H1 (cell line): ENCODE measurements at regions not wholly inside any gene's neighbourhood (a gene's known extent, or its start where the extent isn't known, plus 50 kb on each side); places are given as distances from the start of the nearest gene placed in this dataset.

Source experiments
- CTCF ChIA-PET: fragments of 300-600 bp; sonication (Branson Sonifier 250); formaldehyde crosslinking; loops from one replicate; lab custom pipeline; 2021; ENCODE audit not compliant: partially characterized antibody; lab: Charles Lee
- POLR2A ChIA-PET: fragments of 300-600 bp; sonication (Branson Sonifier 250); formaldehyde crosslinking; loops from one replicate; lab custom pipeline; 2021; ENCODE audit warnings: inconsistent platforms; ENCODE audit not compliant: partially characterized antibody; lab: Charles Lee
- DNase-seq, 2 experiments: peaks; one replicate each; pipeline versions ENCODE4 v3.0.0 to v3.0.0-alpha.2; 2010 to 2022; ENCODE audit warnings: low spot score in 2 of 2, low read depth in 1 of 2, mixed read lengths in 1 of 2
- FAIRE-seq: peaks from 2 replicates; lab custom pipeline; 2011; peaks lifted over from hg19 to GRCh38; lab: Jason Lieb, UNC
- H2AFZ ChIP-seq: 2 replicates; pipeline ENCODE4 v1.8.1; 2012; ENCODE audit warnings: low read length, inconsistent platforms
- H2AK5ac ChIP-seq: 2 replicates; pipeline ENCODE4 v1.6.1; 2013; ENCODE audit warnings: low read depth, low read length
- H2BK120ac ChIP-seq: replicated peaks from 2 replicates; pipeline ENCODE3; 2013; ENCODE audit warnings: low read depth, low read length, inconsistent platforms
- H2BK12ac ChIP-seq: 2 replicates; pipeline ENCODE4 v1.6.1; 2013; ENCODE audit warnings: low read depth, low read length
- H2BK15ac ChIP-seq: 2 replicates; pipeline ENCODE4 v1.6.1; 2013; ENCODE audit warnings: low read length
- H2BK20ac ChIP-seq: 2 replicates; pipeline ENCODE4 v1.6.1; 2013; ENCODE audit warnings: low read length
- H2BK5ac ChIP-seq: 2 replicates; pipeline ENCODE4 v1.6.1; 2013; ENCODE audit warnings: low read depth, low read length
- H3K14ac ChIP-seq: 2 replicates; pipeline ENCODE4 v1.6.1; 2013; ENCODE audit warnings: inconsistent platforms; ENCODE audit not compliant: insufficient read length
- H3K18ac ChIP-seq: 2 replicates; pipeline ENCODE4 v1.6.1; 2013; ENCODE audit warnings: low read length; ENCODE audit errors: extremely low read depth
- H3K23ac ChIP-seq: 2 replicates; pipeline ENCODE4 v1.6.1; 2013; ENCODE audit warnings: inconsistent platforms; ENCODE audit not compliant: insufficient read length
- H3K23me2 ChIP-seq: 2 replicates; pipeline ENCODE4 v1.6.1; 2013; ENCODE audit warnings: low read depth, low read length
- H3K27ac ChIP-seq: 2 replicates; pipeline ENCODE4 v1.6.1; 2011; ENCODE audit warnings: low read depth, low read length, inconsistent platforms
- H3K27me3 ChIP-seq, 4 experiments: replicated peaks in 1 of 4; 1 replicate in 1 of 4; 2 replicates in 3 of 4; pipeline versions ENCODE4 v1.6.1 to v1.8.1; 2011 to 2013; ENCODE audit warnings: low read length in 3 of 4, mild to moderate bottlenecking in 3 of 4, inconsistent platforms in 2 of 4, mixed read lengths in 2 of 4, moderate library complexity in 1 of 4; ENCODE audit not compliant: control insufficient read depth in 3 of 4, insufficient read depth in 3 of 4; ENCODE audit errors: extremely low read depth in 1 of 4
- H3K36me3 ChIP-seq, 4 experiments: 2 replicates each; pipeline versions ENCODE4 v1.6.1 to v1.8.1; 2011 to 2013; ENCODE audit warnings: mild to moderate bottlenecking in 4 of 4, low read length in 3 of 4, moderate library complexity in 2 of 4, control low read depth in 1 of 4, inconsistent platforms in 1 of 4; ENCODE audit not compliant: insufficient read depth in 4 of 4, control insufficient read depth in 2 of 4
- H3K4ac ChIP-seq: replicated peaks from 2 replicates; pipeline ENCODE3; 2013; ENCODE audit warnings: low read length, low read depth, mixed read lengths, inconsistent platforms; ENCODE audit not compliant: insufficient read length
- H3K4me1 ChIP-seq, 4 experiments: replicated peaks in 1 of 4; 1 replicate in 1 of 4; 2 replicates in 3 of 4; pipeline versions ENCODE4 v1.6.1 to v1.8.1; 2011 to 2013; ENCODE audit warnings: low read length in 3 of 4, inconsistent platforms in 2 of 4, mixed read lengths in 1 of 4; ENCODE audit not compliant: insufficient read depth in 4 of 4, control insufficient read depth in 3 of 4
- H3K4me2 ChIP-seq, 2 experiments: 2 replicates each; pipeline versions ENCODE4 v1.6.1 to v1.8.1; 2011 to 2013; ENCODE audit warnings: low read depth in 2 of 2, low read length in 2 of 2, control low read depth in 1 of 2, inconsistent platforms in 1 of 2, mild to moderate bottlenecking in 1 of 2; ENCODE audit not compliant: insufficient read depth in 1 of 2
- H3K4me3 ChIP-seq, 4 experiments: fragments of 200-600, 300-600 bp in 1 of 4; sonication (generic), shearing (Covaris generic), sonication (Bioruptor Twin) in 1 of 4; 2 replicates each; pipeline versions ENCODE4 v1.5.1 to v1.8.1; 2011 to 2016; ENCODE audit warnings: low read length in 4 of 4, low read depth in 3 of 4, control low read depth in 2 of 4, inconsistent platforms in 2 of 4, mild to moderate bottlenecking in 2 of 4, mixed read lengths in 1 of 4, moderate library complexity in 1 of 4; ENCODE audit not compliant: insufficient read depth in 2 of 4; ENCODE audit errors: extremely low read depth in 1 of 4
- H3K56ac ChIP-seq: replicated peaks from 2 replicates; pipeline ENCODE3; 2013; ENCODE audit warnings: low read depth, mild to moderate bottlenecking, mixed read lengths, low read length, inconsistent platforms; ENCODE audit not compliant: insufficient read length
- H3K79me1 ChIP-seq: 2 replicates; pipeline ENCODE4 v1.6.1; 2013; ENCODE audit warnings: low read depth, low read length, control low read depth
- H3K79me2 ChIP-seq, 2 experiments: 2 replicates each; pipeline versions ENCODE4 v1.6.1 to v1.8.1; 2012 to 2013; ENCODE audit warnings: low read length in 2 of 2, mild to moderate bottlenecking in 2 of 2, inconsistent platforms in 1 of 2; ENCODE audit not compliant: insufficient read depth in 2 of 2, control insufficient read depth in 1 of 2
- H3K9ac ChIP-seq, 4 experiments: replicated peaks in 1 of 4; 1 replicate in 1 of 4; 2 replicates in 3 of 4; pipeline versions ENCODE4 v1.6.1 to v1.8.1; 2011 to 2013; ENCODE audit warnings: low read depth in 3 of 4, low read length in 3 of 4, control low read depth in 2 of 4, mild to moderate bottlenecking in 2 of 4, moderate library complexity in 2 of 4, inconsistent platforms in 1 of 4; ENCODE audit errors: extremely low read depth in 1 of 4
- H3K9me3 ChIP-seq, 2 experiments: 2 replicates each; pipeline versions ENCODE4 v1.6.1 to v1.8.1; 2012 to 2013; ENCODE audit warnings: mild to moderate bottlenecking in 2 of 2, moderate library complexity in 2 of 2, control low read depth in 1 of 2, inconsistent platforms in 1 of 2, low read depth in 1 of 2, low read length in 1 of 2, mixed read lengths in 1 of 2; ENCODE audit not compliant: insufficient read depth in 2 of 2
- H4K20me1 ChIP-seq, 2 experiments: replicated peaks in 1 of 2; 2 replicates each; pipeline versions ENCODE3 to v1.8.1; 2011 to 2013; ENCODE audit warnings: inconsistent platforms in 2 of 2, low read length in 2 of 2, mild to moderate bottlenecking in 1 of 2; ENCODE audit not compliant: insufficient read depth in 2 of 2, control insufficient read depth in 1 of 2
- H4K5ac ChIP-seq: 2 replicates; pipeline ENCODE4 v1.6.1; 2013; ENCODE audit warnings: low read length, low read depth, mixed read lengths, inconsistent platforms; ENCODE audit not compliant: insufficient read length
- H4K8ac ChIP-seq: 2 replicates; pipeline ENCODE4 v1.8.0; 2013; ENCODE audit warnings: mild to moderate bottlenecking, moderate library complexity, low read length, inconsistent platforms; ENCODE audit not compliant: insufficient read depth; ENCODE audit errors: extremely low read depth
- H4K91ac ChIP-seq: replicated peaks from 2 replicates; pipeline ENCODE3; 2013; ENCODE audit warnings: low read length, mixed read lengths, inconsistent platforms; ENCODE audit not compliant: insufficient read length
- BACH1 ChIP-seq: IDR thresholded peaks from 2 replicates; pipeline ENCODE4 v1.6.1; 2012; ENCODE audit warnings: low read length, improper control_type of control experiment
- CBX8 ChIP-seq: fragments of 300-800, 300-1000 bp; sonication (generic); IDR thresholded peaks from 2 replicates; pipeline ENCODE4 v1.7.1; 2016; ENCODE audit warnings: low read depth, low read length, borderline replicate concordance
- EP300 ChIP-seq, 2 experiments: IDR thresholded peaks; 1 replicate in 1 of 2; 2 replicates in 1 of 2; pipeline ENCODE4 v1.6.1; 2011 to 2012; ENCODE audit warnings: low read depth in 2 of 2, low read length in 2 of 2, mild to moderate bottlenecking in 2 of 2, borderline replicate concordance in 1 of 2, inconsistent platforms in 1 of 2, moderate library complexity in 1 of 2
- JUND ChIP-seq: IDR thresholded peaks from 2 replicates; pipeline ENCODE4 v1.6.1; 2011; ENCODE audit warnings: mild to moderate bottlenecking, improper control_type of control experiment, low read length
- KDM5A ChIP-seq: fragments of 200-600 bp; IDR thresholded peaks from 2 replicates; pipeline ENCODE4 v1.7.1; 2012; ENCODE audit warnings: mild to moderate bottlenecking, low read length, inconsistent platforms, mixed read lengths
- NRF1 ChIP-seq: IDR thresholded peaks from 2 replicates; pipeline ENCODE4 v1.6.1; 2011; ENCODE audit warnings: mild to moderate bottlenecking, low read depth, low read length, improper control_type of control experiment
- POLR2A ChIP-seq, 2 experiments: IDR thresholded peaks; 1 replicate in 1 of 2; 2 replicates in 1 of 2; pipeline ENCODE4 v1.6.1; 2011; ENCODE audit warnings: low read depth in 2 of 2, low read length in 2 of 2, mild to moderate bottlenecking in 2 of 2; ENCODE audit errors: control extremely low read depth in 1 of 2
- RAD21 ChIP-seq, 2 experiments: IDR thresholded peaks in 1 of 2; conservative IDR thresholded peaks in 1 of 2; 2 replicates each; pipeline ENCODE4 v1.6.1; 2011; ENCODE audit warnings: low read depth in 2 of 2, low read length in 2 of 2, improper control_type of control experiment in 1 of 2, inconsistent platforms in 1 of 2, mild to moderate bottlenecking in 1 of 2, moderate library complexity in 1 of 2
- RFX5 ChIP-seq: IDR thresholded peaks from 2 replicates; pipeline ENCODE4 v1.6.1; 2011; ENCODE audit warnings: low read depth, low read length, improper control_type of control experiment, borderline replicate concordance
- SUZ12 ChIP-seq: fragments of 200-600 bp; sonication (generic); IDR thresholded peaks from 2 replicates; pipeline ENCODE4 v1.6.1; 2012; ENCODE audit warnings: mild to moderate bottlenecking, inconsistent platforms, low read length, moderate library complexity, mixed read lengths
- TEAD4 ChIP-seq: IDR thresholded peaks from 2 replicates; pipeline ENCODE4 v1.6.1; 2012; ENCODE audit warnings: low read depth, low read length, inconsistent platforms, mixed read lengths
- WGBS, 2 experiments: shearing (Covaris generic) in 1 of 2; methylation state at CpG; one replicate each; pipeline versions ENCODE4 v1.1.6 to v1.1.7; 2013 to 2015; ENCODE audit warnings: low lambda C conversion rate in 2 of 2, mixed read lengths in 2 of 2, inconsistent platforms in 1 of 2, low coverage in 1 of 2, missing lambda C conversion rate in 1 of 2; ENCODE audit not compliant: insufficient replicate concordance in 2 of 2, insufficient coverage in 1 of 2, insufficient read length in 1 of 2; ENCODE audit errors: extremely low coverage in 1 of 2, missing lambda C conversion rate in 1 of 2; 5-methylcytosine and 5-hydroxymethylcytosine counted together
- TF ChIP-seq, protein P1 (sequence below): IDR thresholded peaks from 2 replicates; pipeline ENCODE4 v1.6.1; 2011; ENCODE audit warnings: low read length, improper control_type of control experiment
- TF ChIP-seq, protein P2 (sequence below): IDR thresholded peaks from 2 replicates; pipeline ENCODE4 v1.6.1; 2012; ENCODE audit warnings: inconsistent platforms

- no peak overlapping the region for H2AFZ ChIP-seq
- H4K5ac ChIP-seq, result no peak overlapping the region
- H2BK120ac ChIP-seq, result no peak overlapping the region
- no peaks in the 10 kb centered on the region for H3K27me3 ChIP-seq
- H3K4me1 ChIP-seq, result no peaks in the 10 kb centered on the region
- H2BK12ac ChIP-seq, result no peak overlapping the region
- no peak overlapping the region for H3K9ac ChIP-seq
- H2BK15ac ChIP-seq, result no peak overlapping the region
- no peak for DNase-seq
- H3K79me2 ChIP-seq, result no peaks in the 10 kb centered on the region
- no peak overlapping the region for H2BK20ac ChIP-seq
- no peak overlapping the region for H2AK5ac ChIP-seq
- H3K27ac ChIP-seq, result no peak overlapping the region
- POLR2A ChIA-PET, result no interaction called here
- no peaks in the 10 kb centered on the region for H3K79me1 ChIP-seq
- no peak overlapping the region for H4K8ac ChIP-seq
- no peak overlapping the region for H3K18ac ChIP-seq
- H3K4me3 ChIP-seq, result no peak overlapping the region
- peaks cover 3 to 5% of the 10 kb centered on the region in 2 experiments; a peak in 1 of 4 replicates for H3K9me3 ChIP-seq
- WGBS, 2 experiments, result 92% methylated on average over 1 of the region's 1 CpG; no CpG with 5 or more reads in 1 of the 2 experiments
- no peak overlapping the region for H3K23ac ChIP-seq
- H4K20me1 ChIP-seq, result no peaks in the 10 kb centered on the region
- CTCF ChIA-PET, result no interaction called here
- H3K4ac ChIP-seq, result no peak overlapping the region
- H3K56ac ChIP-seq, result no peak overlapping the region
- no peak overlapping the region for H2BK5ac ChIP-seq
- no peaks in the 10 kb centered on the region for H3K23me2 ChIP-seq
- H3K36me3 ChIP-seq, result no peaks in the 10 kb centered on the region; a peak in 1 of 8 replicates
- FAIRE-seq, result no peak
- no peak overlapping the region for H3K4me2 ChIP-seq
- H3K14ac ChIP-seq, result no peak overlapping the region
- no peak overlapping the region for H4K91ac ChIP-seq
- TF ChIP-seq CBX8, result no peak
- TF ChIP-seq KDM5A, result no peak
- TF ChIP-seq, protein P1, sequence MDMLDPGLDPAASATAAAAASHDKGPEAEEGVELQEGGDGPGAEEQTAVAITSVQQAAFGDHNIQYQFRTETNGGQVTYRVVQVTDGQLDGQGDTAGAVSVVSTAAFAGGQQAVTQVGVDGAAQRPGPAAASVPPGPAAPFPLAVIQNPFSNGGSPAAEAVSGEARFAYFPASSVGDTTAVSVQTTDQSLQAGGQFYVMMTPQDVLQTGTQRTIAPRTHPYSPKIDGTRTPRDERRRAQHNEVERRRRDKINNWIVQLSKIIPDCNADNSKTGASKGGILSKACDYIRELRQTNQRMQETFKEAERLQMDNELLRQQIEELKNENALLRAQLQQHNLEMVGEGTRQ, result no peak
- no peak for TF ChIP-seq POLR2A (IDR thresholded peaks at IDR 0.05; ENCODE audit: control extremely low read depth in 1 of 2, low read depth in 2 of 2, low read length in 2 of 2)
- TF ChIP-seq EP300 (IDR thresholded peaks at IDR 0.05; ENCODE audit: borderline replicate concordance in 1 of 2, low read depth in 2 of 2, low read length in 2 of 2), result no peak
- TF ChIP-seq, protein P2, sequence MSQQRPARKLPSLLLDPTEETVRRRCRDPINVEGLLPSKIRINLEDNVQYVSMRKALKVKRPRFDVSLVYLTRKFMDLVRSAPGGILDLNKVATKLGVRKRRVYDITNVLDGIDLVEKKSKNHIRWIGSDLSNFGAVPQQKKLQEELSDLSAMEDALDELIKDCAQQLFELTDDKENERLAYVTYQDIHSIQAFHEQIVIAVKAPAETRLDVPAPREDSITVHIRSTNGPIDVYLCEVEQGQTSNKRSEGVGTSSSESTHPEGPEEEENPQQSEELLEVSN, result no peak
- no peak for TF ChIP-seq BACH1
- TF ChIP-seq SUZ12, result no peak
- no peak for TF ChIP-seq TEAD4
- no peak for TF ChIP-seq RAD21 (IDR thresholded peaks at IDR 0.05 in 1 of 2, conservative IDR thresholded peaks at IDR 0.05 in 1 of 2; ENCODE audit: low read depth in 2 of 2, low read length in 2 of 2)
- no peak for TF ChIP-seq RFX5
- TF ChIP-seq NRF1, result no peak
- no peak for TF ChIP-seq JUND
Observed at GRCh38 chr10:58101682-58102081, 166.0 kb downstream of the IPMK start.
